ENCODE measurements at regions not wholly inside any gene's neighbourhood (a gene's known extent, or its start where the extent isn't known, plus 50 kb on each side); places are given as distances from the start of the nearest gene placed in this dataset.
"Not testable (repeated sequence)": the region's sequence is repeated elsewhere in the genome, so short reads cannot be mapped to it uniquely, and the experiment has no call there.

- DNase-seq: no peak
Measured at GRCh38 chr11:82043316-82043715, 690.3 kb downstream of the FAM181B start.

GRCh38 chr11:82041764-82042163 is 691.9 kb downstream of the FAM181B start:
- DNase-seq: no peak

DNA sequence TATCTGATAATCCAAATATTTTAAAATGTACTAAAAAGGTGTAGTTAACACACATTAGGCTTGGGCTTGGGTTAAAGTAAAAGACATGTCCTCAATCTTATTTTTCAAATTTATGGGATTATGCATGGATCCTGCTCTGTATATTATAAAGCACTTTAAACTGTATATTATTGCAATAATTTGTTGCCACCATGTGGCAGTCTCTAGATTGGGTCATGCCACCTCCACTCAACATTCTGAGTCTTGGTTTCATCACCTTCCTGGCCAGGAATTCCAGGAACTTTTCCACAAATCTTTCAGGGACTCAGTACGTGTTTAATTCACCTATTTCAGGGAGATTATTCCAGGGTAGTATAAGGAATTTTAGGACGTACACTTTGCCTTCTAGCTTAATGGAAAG is 695.5 kb downstream of the FAM181B start:
- DNase-seq: no peak

- DNase-seq: no peak
Measured at GRCh38 chr11:82034527-82034926, 699.1 kb downstream of the FAM181B start.

DNA sequence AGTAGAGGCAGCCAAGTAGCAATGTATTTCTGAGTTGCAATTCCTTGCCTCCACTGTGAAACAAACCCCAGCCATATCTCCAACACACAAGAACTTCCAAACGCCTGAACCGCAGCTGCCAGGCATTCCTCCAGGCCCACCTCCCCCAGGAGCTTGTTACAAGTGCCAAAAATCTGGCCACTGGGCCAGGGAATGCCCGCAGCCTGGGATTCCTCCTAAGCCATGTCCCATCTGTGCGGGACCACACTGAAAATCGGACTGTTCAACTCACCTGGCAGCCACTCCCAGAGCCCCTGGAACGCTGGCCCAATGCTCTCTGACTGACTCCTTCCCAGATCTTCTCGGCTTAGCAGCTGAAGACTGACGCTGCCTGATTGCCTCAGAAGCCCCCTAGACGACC is 706.3 kb downstream of the FAM181B start:
- DNase-seq: not testable (repeated sequence)

DNA sequence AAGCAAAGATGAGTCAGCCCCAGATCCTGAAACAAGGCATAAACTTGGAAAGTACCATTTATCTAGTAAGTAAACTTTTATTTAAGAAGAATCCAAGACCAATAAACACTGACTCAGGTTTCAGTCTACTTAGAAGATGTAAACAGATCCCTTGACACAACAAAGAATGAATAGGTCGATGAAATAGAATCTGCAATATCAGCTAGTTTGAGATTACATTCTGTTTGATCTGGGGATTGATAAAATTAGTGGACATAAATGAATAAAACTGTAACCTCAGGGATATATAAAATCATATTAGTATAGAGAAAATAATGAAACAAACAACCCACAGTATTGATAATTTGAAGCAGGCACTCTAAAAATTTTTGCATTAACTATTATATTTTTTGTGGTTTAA is 708.9 kb downstream of the FAM181B start:
- DNase-seq: no peak

DNA sequence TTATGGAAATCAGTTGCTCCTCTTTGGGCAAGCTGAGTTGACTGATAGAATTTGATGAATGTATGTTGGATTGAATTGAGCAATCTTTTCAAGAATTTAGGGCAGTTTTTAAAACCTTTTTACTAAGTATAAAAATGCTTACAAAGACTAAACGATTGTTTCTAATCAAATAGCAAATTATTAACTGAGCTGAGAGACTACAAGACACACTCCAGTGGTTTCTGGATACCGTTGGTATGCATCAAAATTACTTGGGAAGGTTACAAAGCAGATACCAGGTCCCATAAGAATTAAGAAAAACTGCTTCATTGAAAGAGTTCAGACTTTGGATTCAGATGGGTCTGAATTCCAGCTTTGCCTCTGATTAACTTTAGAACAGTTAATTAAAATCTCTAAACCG is 721.4 kb downstream of the FAM181B start:
- no peak for DNase-seq

GRCh38 chr11:82009133-82009532 is 724.5 kb downstream of the FAM181B start:
- DNase-seq: no peak

DNA sequence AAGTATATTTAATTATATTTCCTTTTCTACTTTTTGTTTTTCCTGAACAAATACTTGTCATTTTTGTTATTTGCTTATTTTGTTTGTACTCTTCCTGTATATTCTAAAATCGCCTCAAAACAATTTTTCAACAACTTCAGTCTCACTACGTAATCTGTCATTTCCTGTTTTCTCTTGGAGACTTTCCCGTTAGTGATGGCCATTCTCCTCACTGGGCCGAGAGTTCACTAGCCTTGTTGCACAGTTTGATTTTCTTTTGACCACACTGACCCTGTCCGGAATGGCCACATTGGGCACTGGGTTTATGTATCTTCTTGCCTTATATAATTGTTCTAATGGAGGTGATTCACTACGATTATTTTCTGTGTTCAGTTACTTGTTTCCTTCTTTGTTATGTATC is 726.1 kb downstream of the FAM181B start:
- DNase-seq: no peak

DNA sequence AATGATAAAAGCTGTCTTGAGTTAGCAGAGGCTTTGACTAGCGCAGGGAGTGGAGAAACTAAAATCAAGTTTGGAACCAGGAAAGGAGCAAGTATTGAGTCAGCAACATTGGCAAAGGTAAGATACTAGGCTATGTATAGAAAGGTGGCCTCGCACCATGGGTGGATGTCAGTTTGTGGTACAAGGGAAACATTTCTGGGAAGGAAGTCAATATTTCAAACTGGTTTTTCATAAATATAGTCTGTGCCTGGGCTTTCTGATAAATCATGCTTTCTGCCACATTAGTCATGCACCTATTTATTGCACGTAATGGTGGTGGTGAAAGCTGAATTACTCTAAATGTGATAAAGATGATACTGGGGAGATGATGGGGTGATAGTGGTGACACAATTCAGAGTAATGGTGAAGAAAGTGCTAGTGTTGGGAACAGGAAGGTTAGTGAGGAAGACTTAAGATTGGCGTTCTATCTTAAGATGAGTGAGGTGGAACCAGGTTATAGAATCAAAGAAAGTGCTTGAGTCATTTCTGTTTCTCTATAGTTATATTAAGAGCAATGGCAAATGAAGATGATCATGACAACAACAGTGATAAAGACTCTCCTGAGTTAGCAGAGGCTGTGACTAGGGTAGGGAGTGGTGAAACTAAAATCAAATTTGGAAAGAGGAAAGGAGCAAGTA is 729.0 kb downstream of the FAM181B start:
- no peak for DNase-seq

DNA sequence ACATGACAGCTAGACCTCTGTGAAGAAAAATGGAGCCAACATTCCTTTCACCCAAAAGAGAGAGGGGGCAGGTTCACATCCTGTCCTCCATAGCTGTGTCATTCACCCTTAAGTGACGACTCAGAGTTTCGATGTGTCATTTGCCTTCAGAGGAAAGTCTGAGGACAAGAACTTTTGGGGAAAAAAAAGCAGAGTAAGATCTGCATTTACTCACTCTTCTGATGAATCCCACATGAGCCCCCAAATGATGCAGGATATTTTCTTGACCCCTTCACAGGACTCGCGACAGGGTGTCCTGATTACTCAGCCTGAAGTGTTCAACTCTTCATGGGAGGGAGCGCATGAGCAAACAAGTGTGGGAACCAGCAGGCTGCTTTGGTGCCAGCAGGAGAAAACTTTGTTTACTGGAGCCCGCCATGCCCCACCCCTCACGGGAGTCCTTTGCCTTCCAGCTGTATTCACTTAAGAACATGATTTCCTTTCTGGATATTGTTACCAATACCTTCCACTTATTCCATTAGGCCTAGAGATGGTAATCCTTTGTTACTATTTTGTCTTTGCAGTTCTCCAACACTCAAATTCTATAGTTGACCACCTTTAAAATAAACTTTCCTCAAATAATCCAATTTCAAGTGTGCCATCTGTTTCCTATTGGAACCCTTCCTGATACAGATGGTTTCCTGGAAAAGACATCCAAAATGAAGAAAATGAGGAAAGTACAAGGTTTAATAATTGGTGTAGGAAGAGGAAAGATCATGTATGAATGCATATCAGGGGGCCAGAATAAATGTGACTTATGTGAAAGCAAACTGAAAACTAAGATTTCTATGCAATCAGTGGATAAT is 729.8 kb downstream of the FAM181B start:
- no peak for DNase-seq

- DNase-seq: no peak
Measured at GRCh38 chr11:82003024-82003423, 730.6 kb downstream of the FAM181B start.

- DNase-seq: no peak
Measured at GRCh38 chr11:81995889-81996288, 737.8 kb downstream of the FAM181B start.

DNA sequence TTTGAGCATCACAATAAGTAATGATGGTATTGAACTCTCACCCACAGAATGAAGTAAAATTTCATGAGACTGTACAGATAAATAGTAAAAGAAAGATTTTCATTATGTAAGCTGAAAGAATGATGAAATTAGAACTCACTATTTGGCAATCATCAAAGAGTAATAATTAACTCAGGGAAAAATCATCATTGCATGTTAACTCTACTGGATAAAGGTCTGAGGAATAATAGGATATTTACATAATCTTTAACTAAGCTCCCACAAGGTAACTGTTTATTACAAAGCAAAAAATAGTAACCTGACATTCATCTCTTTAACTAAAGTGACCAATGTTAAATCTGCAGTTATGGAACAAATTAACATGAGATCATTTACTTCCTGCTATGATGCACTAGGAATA is 739.9 kb downstream of the FAM181B start:
- DNase-seq: no peak

GRCh38 chr11:81990659-81991443 is 742.8 kb downstream of the FAM181B start:
- no peak for DNase-seq

- DNase-seq: no peak
Measured at GRCh38 chr11:81989093-81989492, 744.6 kb downstream of the FAM181B start.

- no peak for DNase-seq
Measured at GRCh38 chr11:81987829-81988472, 745.7 kb downstream of the FAM181B start.

GRCh38 chr11:81986556-81987161 is 747.0 kb downstream of the FAM181B start:
- no peak for DNase-seq

DNA sequence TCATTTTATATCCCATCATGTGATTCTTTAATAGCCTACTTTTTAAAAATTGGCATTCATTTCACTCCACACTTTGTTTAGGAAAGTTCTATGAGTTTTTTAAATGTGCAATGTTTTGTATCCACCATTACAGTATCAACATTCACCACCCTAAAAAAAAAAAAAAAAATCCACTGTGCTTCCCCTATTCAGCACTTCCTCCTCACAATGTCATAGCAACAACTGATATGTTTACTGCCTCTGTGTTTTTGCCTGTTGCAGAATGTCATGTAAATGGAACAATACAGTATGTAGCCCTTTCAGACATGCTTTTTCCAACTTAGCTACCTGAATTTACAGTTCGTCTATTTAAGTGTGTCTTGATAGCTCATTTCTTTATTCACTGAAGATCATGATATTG is 754.2 kb downstream of the FAM181B start:
- no peak for DNase-seq

- no peak for DNase-seq
Measured at GRCh38 chr11:81975261-81975900, 758.3 kb downstream of the FAM181B start.

DNA sequence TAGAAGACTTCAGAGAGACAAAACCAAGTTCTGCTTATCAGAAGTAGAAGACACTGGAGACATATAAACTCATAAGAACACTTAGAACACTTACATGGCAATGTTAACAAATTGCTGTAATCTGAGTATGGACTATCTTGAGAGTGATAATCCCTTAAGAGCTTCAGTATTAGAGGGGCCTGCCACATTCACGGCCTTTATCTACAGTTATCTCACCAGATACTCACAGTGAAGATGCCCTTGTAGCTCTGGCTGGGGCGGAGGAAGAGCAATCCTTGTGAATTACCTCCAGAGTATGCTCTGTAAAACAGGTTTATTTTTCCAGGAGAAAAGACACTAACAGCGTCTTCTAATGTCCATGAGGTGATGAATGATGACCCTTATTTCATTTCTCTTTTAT is 762.8 kb downstream of the FAM181B start:
- DNase-seq: no peak

GRCh38 chr11:81967242-81967641 is 766.4 kb downstream of the FAM181B start:
- no peak for DNase-seq

All from midbrain (tissue), 1 donor.